ENCODE measurements at regions not wholly inside any gene's neighbourhood (a gene's known extent, or its start where the extent isn't known, plus 50 kb on each side); places are given as distances from the start of the nearest gene placed in this dataset.

- Histone ChIP-seq H3K27ac (no peak overlapping the region), H3K9me3 (no peaks in the 10 kb centered on the region), H3K36me3 (no peaks in the 10 kb centered on the region), H3K4me3 (no peak overlapping the region), H3K27me3 (no peaks in the 10 kb centered on the region), H3K4me1 (no peaks in the 10 kb centered on the region)
- in situ Hi-C loops (cut with MboI; ENCODE audit: low pct_ligation_motif_present in 1 of 4, low pct_unique_long_range_greater_than_20kb in 1 of 4, low sequenced_read_pairs in 3 of 4) (no loop called here), intact Hi-C loops (cut with DNase I; ENCODE audit: low total_unique reads) (no loop called here)
- no peak for TF ChIP-seq POLR2A (IDR thresholded peaks at IDR 0.05)
- no peak for TF ChIP-seq EP300 (IDR thresholded peaks at IDR 0.05; ENCODE audit: low read depth)
- TF ChIP-seq POLR2AphosphoS5 (IDR thresholded peaks at IDR 0.05), result no peak
- TF ChIP-seq, protein P1, sequence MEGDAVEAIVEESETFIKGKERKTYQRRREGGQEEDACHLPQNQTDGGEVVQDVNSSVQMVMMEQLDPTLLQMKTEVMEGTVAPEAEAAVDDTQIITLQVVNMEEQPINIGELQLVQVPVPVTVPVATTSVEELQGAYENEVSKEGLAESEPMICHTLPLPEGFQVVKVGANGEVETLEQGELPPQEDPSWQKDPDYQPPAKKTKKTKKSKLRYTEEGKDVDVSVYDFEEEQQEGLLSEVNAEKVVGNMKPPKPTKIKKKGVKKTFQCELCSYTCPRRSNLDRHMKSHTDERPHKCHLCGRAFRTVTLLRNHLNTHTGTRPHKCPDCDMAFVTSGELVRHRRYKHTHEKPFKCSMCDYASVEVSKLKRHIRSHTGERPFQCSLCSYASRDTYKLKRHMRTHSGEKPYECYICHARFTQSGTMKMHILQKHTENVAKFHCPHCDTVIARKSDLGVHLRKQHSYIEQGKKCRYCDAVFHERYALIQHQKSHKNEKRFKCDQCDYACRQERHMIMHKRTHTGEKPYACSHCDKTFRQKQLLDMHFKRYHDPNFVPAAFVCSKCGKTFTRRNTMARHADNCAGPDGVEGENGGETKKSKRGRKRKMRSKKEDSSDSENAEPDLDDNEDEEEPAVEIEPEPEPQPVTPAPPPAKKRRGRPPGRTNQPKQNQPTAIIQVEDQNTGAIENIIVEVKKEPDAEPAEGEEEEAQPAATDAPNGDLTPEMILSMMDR (IDR thresholded peaks at IDR 0.05), result no peak
- WGBS, 2 donors (ENCODE audit: low coverage in 1 of 2), result 30% methylated on average over 1 of the region's 1 CpG; no CpG with 5 or more reads in 1 of the 2 donors
- no peak for DNase-seq
Observed at GRCh38 chr2:133788386-133788785, 220.1 kb upstream of the NCKAP5 start.

DNA sequence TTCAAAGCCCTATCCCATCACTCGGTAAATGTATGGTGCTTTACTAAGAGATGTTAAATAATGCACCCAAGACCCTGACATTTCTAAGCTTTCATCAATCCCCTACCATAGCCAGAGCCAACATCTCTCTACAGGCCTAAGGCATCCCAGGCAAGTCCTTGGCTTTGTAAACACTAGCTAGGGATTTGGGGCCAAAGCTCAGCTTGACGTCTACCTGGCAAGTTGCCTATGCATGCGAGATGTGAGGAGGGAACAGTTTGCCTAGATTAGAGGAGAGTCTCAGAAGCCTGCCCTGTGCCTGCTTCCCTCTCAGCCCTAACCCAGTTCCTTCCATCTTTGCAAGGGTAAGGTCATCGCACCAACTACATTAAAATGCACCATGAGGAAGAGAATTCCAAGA is 221.5 kb upstream of the NCKAP5 start:
- peaks cover 0 to 9% of the 10 kb centered on the region in 2 donors for H3K9me3 ChIP-seq
- H3K27me3 ChIP-seq, result no peaks in the 10 kb centered on the region
- no peak overlapping the region for H3K4me3 ChIP-seq
- DNase-seq, result no peak
- in situ Hi-C loops (cut with MboI; ENCODE audit: low pct_ligation_motif_present in 1 of 4, low pct_unique_long_range_greater_than_20kb in 1 of 4, low sequenced_read_pairs in 3 of 4) (no loop called here), intact Hi-C loops (cut with DNase I; ENCODE audit: low total_unique reads) (no loop called here)
- TF ChIP-seq EP300 (IDR thresholded peaks at IDR 0.05; ENCODE audit: low read depth) (no peak), POLR2A (IDR thresholded peaks at IDR 0.05) (no peak), POLR2AphosphoS5 (IDR thresholded peaks at IDR 0.05) (no peak)
- TF ChIP-seq, protein P1 (IDR thresholded peaks at IDR 0.05), result no peak
- no peaks in the 10 kb centered on the region for H3K36me3 ChIP-seq
- H3K4me1 ChIP-seq, result no peaks in the 10 kb centered on the region
- 54 to 57% methylated on average over 1 to 4 of the region's 4 CpGs for WGBS, 2 donors (ENCODE audit: low coverage in 1 of 2)
- H3K27ac ChIP-seq, result no peak overlapping the region

GRCh38 chr2:133790711-133791110 is 222.4 kb upstream of the NCKAP5 start:
- Histone ChIP-seq H3K9me3 (peaks cover 0 to 12% of the 10 kb centered on the region in 2 donors), H3K27ac (no peak overlapping the region), H3K4me1 (no peaks in the 10 kb centered on the region), H3K36me3 (no peaks in the 10 kb centered on the region), H3K4me3 (no peak overlapping the region), H3K27me3 (no peaks in the 10 kb centered on the region)
- TF ChIP-seq POLR2AphosphoS5 (IDR thresholded peaks at IDR 0.05), result no peak
- no peak for TF ChIP-seq EP300 (IDR thresholded peaks at IDR 0.05; ENCODE audit: low read depth)
- TF ChIP-seq POLR2A (IDR thresholded peaks at IDR 0.05), result no peak
- TF ChIP-seq, protein P1 (IDR thresholded peaks at IDR 0.05), result no peak
- WGBS, 2 donors (ENCODE audit: low coverage in 1 of 2), result 82 to 100% methylated on average over 1 of the region's 1 CpG
- in situ Hi-C loops (cut with MboI; ENCODE audit: low pct_ligation_motif_present in 1 of 4, low pct_unique_long_range_greater_than_20kb in 1 of 4, low sequenced_read_pairs in 3 of 4) (no loop called here), intact Hi-C loops (cut with DNase I; ENCODE audit: low total_unique reads) (no loop called here)
- no peak for DNase-seq

GRCh38 chr2:133791191-133791590 is 222.9 kb upstream of the NCKAP5 start:
- Histone ChIP-seq H3K27ac (no peak overlapping the region), H3K9me3 (peaks cover 0 to 12% of the 10 kb centered on the region in 2 donors), H3K36me3 (no peaks in the 10 kb centered on the region), H3K4me3 (no peak overlapping the region), H3K4me1 (no peaks in the 10 kb centered on the region), H3K27me3 (no peaks in the 10 kb centered on the region)
- in situ Hi-C loops (cut with MboI; ENCODE audit: low pct_ligation_motif_present in 1 of 4, low pct_unique_long_range_greater_than_20kb in 1 of 4, low sequenced_read_pairs in 3 of 4) (no loop called here), intact Hi-C loops (cut with DNase I; ENCODE audit: low total_unique reads) (no loop called here)
- DNase-seq, result no peak
- 40 to 63% methylated on average over 1 to 6 of the region's 6 CpGs for WGBS, 2 donors (ENCODE audit: low coverage in 1 of 2)
- TF ChIP-seq POLR2A (IDR thresholded peaks at IDR 0.05) (no peak), EP300 (IDR thresholded peaks at IDR 0.05; ENCODE audit: low read depth) (no peak), POLR2AphosphoS5 (IDR thresholded peaks at IDR 0.05) (no peak)
- TF ChIP-seq, protein P1 (IDR thresholded peaks at IDR 0.05), result no peak
